Psoas muscle (tissue), 7 donors: ENCODE measurements at regions not wholly inside any gene's neighbourhood (a gene's known extent, or its start where the extent isn't known, plus 50 kb on each side); places are given as distances from the start of the nearest gene placed in this dataset.

Experiments
- ATAC-seq, 4 donors: fragments of 200-7000 bp; cut with Tn5 transposase; one replicate each; pipeline ENCODE4 v1.9.1; 2020; ENCODE audit warnings: moderate library complexity in 3 of 4, mild to moderate bottlenecking in 2 of 4
- DNase-seq, 2 donors: peaks; one replicate each; pipeline ENCODE4 v3.0.0-alpha.2; 2020
- H3K27ac ChIP-seq: fragments of 200-600 bp; one replicate; pipeline ENCODE4 v1.8.0; 2022
- H3K27me3 ChIP-seq, 3 donors: fragments of 200-600 bp in 1 of 3; one replicate each; pipeline versions ENCODE4 v1.6.1 to v1.8.0; 2013 to 2022; ENCODE audit warnings: low read length in 2 of 3, mild to moderate bottlenecking in 2 of 3, moderate library complexity in 1 of 3; ENCODE audit not compliant: insufficient read depth in 3 of 3
- H3K36me3 ChIP-seq, 2 donors: fragments of 200-600 bp in 1 of 2; one replicate each; pipeline versions ENCODE4 v1.6.1 to v1.8.0; 2013 to 2022; ENCODE audit warnings: low read depth in 1 of 2, mild to moderate bottlenecking in 1 of 2, moderate library complexity in 1 of 2; ENCODE audit not compliant: insufficient read depth in 1 of 2
- H3K4me1 ChIP-seq: fragments of 200-600 bp; one replicate; pipeline ENCODE4 v1.8.0; 2022
- H3K4me3 ChIP-seq: fragments of 200-600 bp; one replicate; pipeline ENCODE4 v1.8.0; 2022; ENCODE audit warnings: mild to moderate bottlenecking
- H3K9me3 ChIP-seq: fragments of 200-600 bp; one replicate; pipeline ENCODE4 v1.8.0; 2022
- CTCF ChIP-seq: fragments of 200-600 bp; IDR thresholded peaks from one replicate; pipeline ENCODE4 v1.8.0; 2022; ENCODE audit warnings: antibody characterized with exemption
- WGBS, 3 donors: extraction: QIAGEN DNeasy Blood & Tissue Kit; methylation state at CpG; one replicate each; pipeline versions ENCODE4 v1.1.6 to v1.1.7; 2013; 5-methylcytosine and 5-hydroxymethylcytosine counted together
- intact Hi-C, 2 donors: fragments of 100-400 bp; cut with DNase I; formaldehyde crosslinking; loops; one replicate each; pipeline versions ENCODE4 v1.11.0 to v1.14.2; 2022
- donor health status: healthy with polysubstance abuse.
- donor health status: DM: no; HTN: no; CAD: no; lungs with moderate emphysema.
- donor health status: Bipolar disorder and iron deficiency.
- donor health status: healthy.
- donor health status: DM: yes; HTN: yes; CAD: no.
- donor health status: DM: no; HTN: no; CAD: no.
- donor health status: DM: yes; HTN: yes; CAD: no.

- no peak for ATAC-seq
- no peak for TF ChIP-seq CTCF
- Histone ChIP-seq H3K4me1 (no peaks in the 10 kb centered on the region), H3K9me3 (no peaks in the 10 kb centered on the region), H3K27me3 (no peaks in the 10 kb centered on the region), H3K4me3 (no peak overlapping the region), H3K27ac (no peak overlapping the region), H3K36me3 (no peaks in the 10 kb centered on the region)
- DNase-seq, result no peak
- intact Hi-C loops, result no loop called here
- WGBS, 3 donors, result 91 to 94% (median 93%) methylated on average over 2 of the region's 2 CpGs
Measured at GRCh38 chr10:83577421-83577820, 561.9 kb upstream of the GHITM start.

- no peaks in the 10 kb centered on the region for H3K36me3 ChIP-seq
- WGBS, 3 donors, result 76 to 78% (median 77%) methylated on average over 4 of the region's 4 CpGs
- H3K9me3 ChIP-seq, result no peaks in the 10 kb centered on the region
- no peak overlapping the region for H3K27ac ChIP-seq
- no peak for TF ChIP-seq CTCF
- intact Hi-C loops, result no loop called here
- ATAC-seq, result no peak
- no peaks in the 10 kb centered on the region for H3K27me3 ChIP-seq
- H3K4me3 ChIP-seq, result no peak overlapping the region
- H3K4me1 ChIP-seq, result no peaks in the 10 kb centered on the region
- DNase-seq, result no peak
Measured at GRCh38 chr10:83580373-83581012, 558.8 kb upstream of the GHITM start.

- no peaks in the 10 kb centered on the region for H3K27me3 ChIP-seq
- no peak for ATAC-seq
- intact Hi-C loops, result no loop called here
- 54 to 58% (median 54%) methylated on average over 3 of the region's 3 CpGs for WGBS, 3 donors
- H3K36me3 ChIP-seq, result no peaks in the 10 kb centered on the region
- no peaks in the 10 kb centered on the region for H3K4me1 ChIP-seq
- no peaks in the 10 kb centered on the region for H3K9me3 ChIP-seq
- no peak overlapping the region for H3K4me3 ChIP-seq
- H3K27ac ChIP-seq, result no peak overlapping the region
- no peak for DNase-seq
- TF ChIP-seq CTCF, result no peak
Measured at GRCh38 chr10:83582407-83583095, 556.8 kb upstream of the GHITM start.

- no peaks in the 10 kb centered on the region for H3K27me3 ChIP-seq
- H3K36me3 ChIP-seq, result no peaks in the 10 kb centered on the region
- DNase-seq (no peak), ATAC-seq (no peak)
- H3K9me3 ChIP-seq, result peaks cover 4% of the 10 kb centered on the region
- TF ChIP-seq CTCF, result no peak
- 77 to 81% (median 79%) methylated on average over 2 of the region's 2 CpGs for WGBS, 3 donors
- intact Hi-C loops, result no loop called here
- H3K27ac ChIP-seq, result no peak overlapping the region
- H3K4me3 ChIP-seq, result no peak overlapping the region
- H3K4me1 ChIP-seq, result no peaks in the 10 kb centered on the region
Measured at GRCh38 chr10:83585686-83586085, 553.6 kb upstream of the GHITM start.
